Tibial nerve (tissue), 4 donors: ENCODE measurements at regions not wholly inside any gene's neighbourhood (a gene's known extent, or its start where the extent isn't known, plus 50 kb on each side); places are given as distances from the start of the nearest gene placed in this dataset.
A peak's percentile ranks its signal among the peaks of the same experiment; 100 is the strongest.

Experiments
- EP300 ChIP-seq, 2 donors: sonication (generic); formaldehyde crosslinking; IDR thresholded peaks; one replicate each; pipeline ENCODE4 v1.6.1; 2017; ENCODE audit warnings: antibody characterized with exemption in 2 of 2, mild to moderate bottlenecking in 1 of 2
- POLR2A ChIP-seq, 2 donors: fragments of 450-650 bp; IDR thresholded peaks; one replicate each; pipeline ENCODE4 v1.6.1; 2017; ENCODE audit warnings: antibody characterized with exemption in 2 of 2, mild to moderate bottlenecking in 2 of 2, moderate library complexity in 2 of 2
- TF ChIP-seq, protein P1 (sequence below), 5 experiments: fragments of 200-600 bp in 3 of 5; fragments of 450-650 bp in 2 of 5; sonication (generic) in 3 of 5; IDR thresholded peaks; one replicate each; pipeline ENCODE4 v1.5.1; 2016 to 2019; ENCODE audit warnings: antibody characterized with exemption in 5 of 5, mild to moderate bottlenecking in 3 of 5, moderate library complexity in 2 of 5

DNA sequence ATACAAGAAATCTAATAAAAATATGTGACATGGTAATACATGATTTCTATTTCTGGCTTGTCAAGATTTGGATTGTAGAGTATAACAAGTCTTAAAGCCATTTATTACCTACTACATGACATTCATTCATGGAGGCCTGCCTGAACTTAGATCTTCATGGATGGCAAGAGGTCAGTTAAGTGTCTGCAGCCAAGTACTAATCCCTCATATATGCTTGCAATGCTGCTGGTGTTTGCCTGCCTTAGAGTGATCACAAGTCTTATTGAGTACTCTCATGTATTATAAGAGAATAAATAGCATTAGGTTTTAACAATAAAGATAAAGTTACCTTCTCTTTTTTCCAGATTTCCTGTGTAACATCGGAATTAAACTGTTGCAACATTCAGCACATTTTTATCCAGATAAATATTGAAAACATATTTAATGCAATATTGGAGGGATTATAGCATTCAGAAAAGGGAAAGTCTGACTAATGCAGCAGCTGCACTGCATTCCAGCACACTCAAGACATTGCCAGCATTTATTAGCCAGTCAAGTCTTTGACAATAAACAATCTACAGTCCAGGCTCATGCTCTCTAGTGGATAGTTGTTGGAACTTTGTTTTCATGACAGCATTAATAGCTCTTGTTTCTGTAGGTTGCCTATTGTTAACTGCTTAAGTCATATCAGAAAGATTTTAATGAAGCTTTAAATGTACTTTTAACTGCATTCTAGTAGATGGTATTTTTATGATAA, 737.1 kb downstream of the FAT4 start:
- TF ChIP-seq, protein P1, sequence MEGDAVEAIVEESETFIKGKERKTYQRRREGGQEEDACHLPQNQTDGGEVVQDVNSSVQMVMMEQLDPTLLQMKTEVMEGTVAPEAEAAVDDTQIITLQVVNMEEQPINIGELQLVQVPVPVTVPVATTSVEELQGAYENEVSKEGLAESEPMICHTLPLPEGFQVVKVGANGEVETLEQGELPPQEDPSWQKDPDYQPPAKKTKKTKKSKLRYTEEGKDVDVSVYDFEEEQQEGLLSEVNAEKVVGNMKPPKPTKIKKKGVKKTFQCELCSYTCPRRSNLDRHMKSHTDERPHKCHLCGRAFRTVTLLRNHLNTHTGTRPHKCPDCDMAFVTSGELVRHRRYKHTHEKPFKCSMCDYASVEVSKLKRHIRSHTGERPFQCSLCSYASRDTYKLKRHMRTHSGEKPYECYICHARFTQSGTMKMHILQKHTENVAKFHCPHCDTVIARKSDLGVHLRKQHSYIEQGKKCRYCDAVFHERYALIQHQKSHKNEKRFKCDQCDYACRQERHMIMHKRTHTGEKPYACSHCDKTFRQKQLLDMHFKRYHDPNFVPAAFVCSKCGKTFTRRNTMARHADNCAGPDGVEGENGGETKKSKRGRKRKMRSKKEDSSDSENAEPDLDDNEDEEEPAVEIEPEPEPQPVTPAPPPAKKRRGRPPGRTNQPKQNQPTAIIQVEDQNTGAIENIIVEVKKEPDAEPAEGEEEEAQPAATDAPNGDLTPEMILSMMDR (IDR thresholded peaks at IDR 0.05) = peak in 2 of 5 experiments; percentile 6 to 22
- TF ChIP-seq POLR2A (IDR thresholded peaks at IDR 0.05) = no peak
- TF ChIP-seq EP300 (IDR thresholded peaks at IDR 0.05) = no peak
